IMR-90 (cell line): ENCODE measurements at regions not wholly inside any gene's neighbourhood (a gene's known extent, or its start where the extent isn't known, plus 50 kb on each side); places are given as distances from the start of the nearest gene placed in this dataset.

Experiments
- ATAC-seq: fragments of 200-7000 bp; cut with Tn5 transposase; 2 replicates; pipeline ENCODE4 v1.9.1; 2020; ENCODE audit warnings: low read depth, mild to moderate bottlenecking, moderate library complexity
- BruUV-seq: library from RNA; stranded (reverse); fragments of 400-500 nt; replicated peaks from 2 replicates; lab custom pipeline; 2021; lab: Mats Ljungman, UMichigan
- CTCF ChIA-PET: fragments of 300-600 bp; formaldehyde crosslinking; extraction: SDS; loops from one replicate; lab custom pipeline; 2021; ENCODE audit warnings: antibody characterized with exemption; lab: Yijun Ruan, JAX
- POLR2A ChIA-PET: fragments of 300-600 bp; sonication (Branson Sonifier 250); formaldehyde crosslinking; loops from one replicate; lab custom pipeline; 2022; ENCODE audit warnings: antibody characterized with exemption; ENCODE audit not compliant: unreplicated experiment; lab: Charles Lee
- DNase-seq: peaks from one replicate; pipeline ENCODE4 v3.0.0; 2013
- H2AFZ ChIP-seq: replicated peaks from 2 replicates; pipeline ENCODE3; 2013; ENCODE audit warnings: low read length, mild to moderate bottlenecking; ENCODE audit not compliant: poor library complexity
- H2AK5ac ChIP-seq: 2 replicates; pipeline ENCODE4 v1.6.1; 2013; ENCODE audit warnings: low read depth, low read length, inconsistent platforms
- H2AK9ac ChIP-seq: replicated peaks from 2 replicates; pipeline ENCODE3; 2013; ENCODE audit warnings: mild to moderate bottlenecking, low read depth, low read length, moderate library complexity; ENCODE audit not compliant: poor library complexity
- H2BK120ac ChIP-seq: 2 replicates; pipeline ENCODE4 v1.6.1; 2013; ENCODE audit warnings: low read depth, low read length, inconsistent platforms
- H2BK15ac ChIP-seq: 3 replicates; pipeline ENCODE4 v1.6.1; 2013; ENCODE audit warnings: low read depth, low read length, inconsistent platforms
- H2BK20ac ChIP-seq: 2 replicates; pipeline ENCODE4 v1.6.1; 2013; ENCODE audit warnings: low read depth, mild to moderate bottlenecking, inconsistent platforms, low read length, moderate library complexity
- H2BK5ac ChIP-seq: 2 replicates; pipeline ENCODE4 v1.6.1; 2013; ENCODE audit warnings: mild to moderate bottlenecking, low read depth, low read length, inconsistent platforms; ENCODE audit not compliant: poor library complexity, severe bottlenecking
- H3K14ac ChIP-seq: replicated peaks from 2 replicates; pipeline ENCODE4 v1.6.1; 2013; ENCODE audit warnings: low read depth, low read length, inconsistent platforms
- H3K18ac ChIP-seq: 2 replicates; pipeline ENCODE4 v1.6.1; 2013; ENCODE audit warnings: low read depth, low read length, control low read depth
- H3K23ac ChIP-seq: 2 replicates; pipeline ENCODE4 v1.6.1; 2013; ENCODE audit warnings: low read depth, low read length, inconsistent platforms
- H3K27ac ChIP-seq: 2 replicates; pipeline ENCODE4 v1.5.1; 2013; ENCODE audit warnings: mild to moderate bottlenecking, control low read depth, low read length; ENCODE audit not compliant: insufficient read depth
- H3K27me3 ChIP-seq: 2 replicates; pipeline ENCODE4 v1.6.1; 2013; ENCODE audit warnings: low read length; ENCODE audit not compliant: control insufficient read depth, insufficient read depth
- H3K36me3 ChIP-seq: 2 replicates; pipeline ENCODE4 v1.6.1; 2013; ENCODE audit warnings: low read length, mixed read lengths; ENCODE audit not compliant: control insufficient read depth, insufficient read depth
- H3K4ac ChIP-seq: 2 replicates; pipeline ENCODE4 v1.6.1; 2013; ENCODE audit warnings: low read depth, low read length, inconsistent platforms
- H3K4me1 ChIP-seq: 2 replicates; pipeline ENCODE4 v1.6.1; 2013; ENCODE audit warnings: low read length, mixed read lengths; ENCODE audit not compliant: control insufficient read depth, insufficient read depth
- H3K4me2 ChIP-seq: 2 replicates; pipeline ENCODE4 v1.6.1; 2013; ENCODE audit warnings: low read depth, mild to moderate bottlenecking, control low read depth, low read length, moderate library complexity
- H3K4me3 ChIP-seq: 2 replicates; pipeline ENCODE4 v1.5.1; 2013; ENCODE audit warnings: low read depth, mild to moderate bottlenecking, control low read depth, low read length, moderate library complexity; ENCODE audit not compliant: insufficient read depth
- H3K56ac ChIP-seq: 2 replicates; pipeline ENCODE4 v1.6.1; 2013; ENCODE audit warnings: low read length, inconsistent platforms; ENCODE audit not compliant: insufficient read depth; ENCODE audit errors: extremely low read depth
- H3K79me1 ChIP-seq, 2 experiments: 2 replicates each; pipeline ENCODE4 v1.6.1; 2013; ENCODE audit warnings: low read length in 2 of 2, inconsistent platforms in 1 of 2, low read depth in 1 of 2
- H3K9ac ChIP-seq: 2 replicates; pipeline ENCODE4 v1.6.1; 2013; ENCODE audit warnings: low read depth, low read length, control low read depth
- H3K9me1 ChIP-seq: 2 replicates; pipeline ENCODE4 v1.6.1; 2013; ENCODE audit warnings: low read length, inconsistent platforms; ENCODE audit not compliant: insufficient read depth
- H3K9me3 ChIP-seq: 2 replicates; pipeline ENCODE4 v1.6.1; 2013; ENCODE audit warnings: low read length; ENCODE audit not compliant: control insufficient read depth, insufficient read depth
- H4K20me1 ChIP-seq: 2 replicates; pipeline ENCODE4 v1.6.1; 2013; ENCODE audit warnings: low read length, inconsistent platforms; ENCODE audit not compliant: insufficient read depth
- H4K5ac ChIP-seq: 2 replicates; pipeline ENCODE4 v1.6.1; 2013; ENCODE audit warnings: mild to moderate bottlenecking, low read depth, low read length, control low read depth
- H4K8ac ChIP-seq, 2 experiments: 2 replicates each; pipeline ENCODE4 v1.6.1; 2013; ENCODE audit warnings: low read depth in 2 of 2, low read length in 2 of 2, control low read depth in 1 of 2, inconsistent platforms in 1 of 2
- H4K91ac ChIP-seq: 2 replicates; pipeline ENCODE4 v1.6.1; 2013; ENCODE audit warnings: low read depth, low read length, inconsistent platforms; ENCODE audit not compliant: insufficient read depth
- BHLHE40 ChIP-seq: fragments of 150-350 bp; IDR thresholded peaks from 2 replicates; pipeline ENCODE4 v1.6.1; 2016; ENCODE audit warnings: mild to moderate bottlenecking, low read depth, low read length
- CEBPB ChIP-seq: IDR thresholded peaks from 2 replicates; pipeline ENCODE4 v1.6.1; 2012; ENCODE audit warnings: low read depth, low read length, improper control_type of control experiment
- CTCF ChIP-seq: conservative IDR thresholded peaks from 2 replicates; pipeline ENCODE4 v1.5.1; 2012; ENCODE audit warnings: mild to moderate bottlenecking, low read depth, low read length, improper control_type of control experiment
- MAFK ChIP-seq: IDR thresholded peaks from 2 replicates; pipeline ENCODE4 v1.6.1; 2012; ENCODE audit warnings: low read depth, low read length, improper control_type of control experiment
- MAZ ChIP-seq: IDR thresholded peaks from 2 replicates; pipeline ENCODE4 v1.6.1; 2012; ENCODE audit warnings: low read depth, mild to moderate bottlenecking, low read length, improper control_type of control experiment, moderate library complexity, borderline replicate concordance
- MXI1 ChIP-seq: IDR thresholded peaks from 2 replicates; pipeline ENCODE4 v1.6.1; 2012; ENCODE audit warnings: low read depth, mild to moderate bottlenecking, low read length, moderate library complexity, borderline replicate concordance
- NFE2L2 ChIP-seq: fragments of 150-350 bp; IDR thresholded peaks from 2 replicates; pipeline ENCODE4 v1.6.1; 2016; ENCODE audit warnings: low read depth, mild to moderate bottlenecking, low read length
- POLR2A ChIP-seq: IDR thresholded peaks from 2 replicates; pipeline ENCODE4 v1.6.1; 2012; ENCODE audit warnings: mild to moderate bottlenecking, low read depth, low read length
- RCOR1 ChIP-seq: IDR thresholded peaks from 2 replicates; pipeline ENCODE4 v1.6.1; 2012; ENCODE audit warnings: mild to moderate bottlenecking, low read length, improper control_type of control experiment; ENCODE audit not compliant: insufficient replicate concordance
- RFX5 ChIP-seq: IDR thresholded peaks from 2 replicates; pipeline ENCODE4 v1.8.0; 2012; ENCODE audit warnings: low read depth, mild to moderate bottlenecking, low read length, moderate library complexity
- SMC3 ChIP-seq: fragments of 150-350 bp; IDR thresholded peaks from 2 replicates; pipeline ENCODE4 v1.6.1; 2016; ENCODE audit warnings: low read depth, mild to moderate bottlenecking, antibody characterized with exemption, low read length, moderate library complexity
- USF2 ChIP-seq: fragments of 150-350 bp; IDR thresholded peaks from 2 replicates; pipeline ENCODE4 v1.6.1; 2017; ENCODE audit warnings: mild to moderate bottlenecking, antibody characterized with exemption, low read length, low read depth
- WGBS, 2 experiments: methylation state at CpG; one replicate each; pipeline versions ENCODE4 v1.1.5 to v1.1.7; 2013; ENCODE audit warnings: missing lambda C conversion rate in 2 of 2; ENCODE audit not compliant: insufficient read length in 1 of 2; ENCODE audit errors: extremely low coverage in 2 of 2; 5-methylcytosine and 5-hydroxymethylcytosine counted together
- dilution Hi-C: fragments of 300-500 bp; cut with HindIII; formaldehyde crosslinking; loops from one replicate; pipeline ENCODE4 v1.14.3; 2018; ENCODE audit warnings: low sequenced_read_pairs; ENCODE audit not compliant: unreplicated experiment
- in situ Hi-C: fragments of 300-500 bp; cut with MboI; formaldehyde crosslinking; loops from 3 replicates; pipeline ENCODE4 v1.14.3; 2019; ENCODE audit warnings: low sequenced_read_pairs, inconsistent platforms, mixed read lengths
- intact Hi-C: fragments of 100-400 bp; cut with micrococcal nuclease; formaldehyde crosslinking; loops from 2 replicates; pipeline ENCODE4 v1.10.0; 2022

GRCh38 chr4:159855731-159856130, 752.9 kb downstream of the RAPGEF2 start:
- no peaks in the 10 kb centered on the region for H3K4me1 ChIP-seq
- H2BK15ac ChIP-seq, result no peak overlapping the region
- H3K18ac ChIP-seq, result no peak overlapping the region
- no CpG with 5 or more reads among the region's 1 CpG for WGBS, 2 experiments
- DNase-seq, result no peak
- H4K91ac ChIP-seq, result no peak overlapping the region
- no TSS peak for BruUV-seq
- H4K20me1 ChIP-seq, result no peaks in the 10 kb centered on the region
- no peak overlapping the region for H2AK5ac ChIP-seq
- no peak overlapping the region for H3K14ac ChIP-seq
- H3K79me1 ChIP-seq, result no peaks in the 10 kb centered on the region
- no peak overlapping the region for H3K9ac ChIP-seq
- in situ Hi-C loops, result no loop called here
- no peak overlapping the region for H2AK9ac ChIP-seq
- dilution Hi-C loops, result no loop called here
- H4K5ac ChIP-seq, result no peak overlapping the region
- no peak overlapping the region for H3K56ac ChIP-seq
- no peak overlapping the region for H3K4me2 ChIP-seq
- H3K9me3 ChIP-seq, result peaks cover 2% of the 10 kb centered on the region; the same call in 1 of the 2 replicates
- intact Hi-C loops, result no loop called here
- no peak overlapping the region for H3K4me3 ChIP-seq
- no peak for TF ChIP-seq MAZ
- TF ChIP-seq RFX5, result no peak
- TF ChIP-seq RCOR1, result no peak
- no peak for TF ChIP-seq MAFK
- no peak for TF ChIP-seq SMC3
- TF ChIP-seq POLR2A, result no peak
- TF ChIP-seq NFE2L2, result no peak
- TF ChIP-seq CEBPB, result no peak
- no peak for TF ChIP-seq CTCF
- no peak for TF ChIP-seq USF2
- no peak for TF ChIP-seq MXI1
- no peak for TF ChIP-seq BHLHE40
- no peak overlapping the region for H3K23ac ChIP-seq
- no peak for ATAC-seq
- no peak overlapping the region for H2BK20ac ChIP-seq
- no peak overlapping the region for H3K4ac ChIP-seq
- no peaks in the 10 kb centered on the region for H3K27me3 ChIP-seq
- H3K9me1 ChIP-seq, result no peaks in the 10 kb centered on the region
- no peak overlapping the region for H2AFZ ChIP-seq
- ChIA-PET POLR2A (no interaction called here), CTCF (no interaction called here)
- no peak overlapping the region for H2BK120ac ChIP-seq
- no peaks in the 10 kb centered on the region for H3K36me3 ChIP-seq
- H4K8ac ChIP-seq, result no peak overlapping the region
- H3K27ac ChIP-seq, result no peak overlapping the region
- H2BK5ac ChIP-seq, result no peak overlapping the region
